Trophoblast cell (in vitro differentiated cells and primary cell): ENCODE measurements at regions not wholly inside any gene's neighbourhood (a gene's known extent, or its start where the extent isn't known, plus 50 kb on each side); places are given as distances from the start of the nearest gene placed in this dataset.

Source experiments
- DNase-seq, 2 donors: peaks; one replicate each; pipeline ENCODE4 v3.0.0-alpha.2; 2016
- H2AFZ ChIP-seq: 2 replicates; pipeline ENCODE4 v1.6.1; 2013; ENCODE audit warnings: low read length, moderate library complexity, mild to moderate bottlenecking; ENCODE audit not compliant: insufficient read depth, poor library complexity
- H2AK5ac ChIP-seq: 2 replicates; pipeline ENCODE4 v1.6.1; 2013; ENCODE audit warnings: mild to moderate bottlenecking, low read length
- H2BK120ac ChIP-seq: 2 replicates; pipeline ENCODE4 v1.6.1; 2013; ENCODE audit warnings: low read length, mild to moderate bottlenecking, moderate library complexity; ENCODE audit not compliant: insufficient read depth, poor library complexity
- H2BK12ac ChIP-seq: 2 replicates; pipeline ENCODE4 v1.6.1; 2013; ENCODE audit warnings: mild to moderate bottlenecking, low read length, moderate library complexity
- H2BK5ac ChIP-seq: 2 replicates; pipeline ENCODE4 v1.6.1; 2013; ENCODE audit warnings: low read length, low read depth, moderate library complexity, mild to moderate bottlenecking; ENCODE audit not compliant: poor library complexity
- H3K14ac ChIP-seq: 2 replicates; pipeline ENCODE4 v1.6.1; 2013; ENCODE audit warnings: mild to moderate bottlenecking, low read length
- H3K18ac ChIP-seq: 2 replicates; pipeline ENCODE4 v1.6.1; 2013; ENCODE audit warnings: mild to moderate bottlenecking, low read length
- H3K23ac ChIP-seq: 2 replicates; pipeline ENCODE4 v1.6.1; 2013; ENCODE audit warnings: low read length
- H3K27ac ChIP-seq: 2 replicates; pipeline ENCODE4 v1.5.1; 2013; ENCODE audit warnings: low read depth, mild to moderate bottlenecking, inconsistent platforms, low read length, moderate library complexity
- H3K27me3 ChIP-seq: 2 replicates; pipeline ENCODE4 v1.6.1; 2013; ENCODE audit warnings: inconsistent platforms, mild to moderate bottlenecking, low read length, moderate library complexity; ENCODE audit not compliant: insufficient read depth
- H3K36me3 ChIP-seq, 2 experiments: 1 replicate in 1 of 2; 2 replicates in 1 of 2; pipeline ENCODE4 v1.6.1; 2013; ENCODE audit warnings: low read length in 2 of 2, mild to moderate bottlenecking in 2 of 2, moderate library complexity in 1 of 2; ENCODE audit not compliant: insufficient read depth in 2 of 2, control insufficient read depth in 1 of 2
- H3K4ac ChIP-seq: 2 replicates; pipeline ENCODE4 v1.6.1; 2013; ENCODE audit warnings: low read depth, mild to moderate bottlenecking, low read length, moderate library complexity
- H3K4me1 ChIP-seq, 2 experiments: 1 replicate in 1 of 2; 2 replicates in 1 of 2; pipeline ENCODE4 v1.6.1; 2013; ENCODE audit warnings: low read length in 2 of 2, mild to moderate bottlenecking in 2 of 2, moderate library complexity in 1 of 2; ENCODE audit not compliant: insufficient read depth in 2 of 2, control insufficient read depth in 1 of 2
- H3K4me2 ChIP-seq: 2 replicates; pipeline ENCODE4 v1.6.1; 2013; ENCODE audit warnings: inconsistent platforms, mild to moderate bottlenecking, low read length, moderate library complexity
- H3K4me3 ChIP-seq: 2 replicates; pipeline ENCODE4 v1.5.1; 2013; ENCODE audit warnings: mild to moderate bottlenecking, low read depth, low read length, inconsistent platforms
- H3K79me1 ChIP-seq: one replicate; pipeline ENCODE4 v1.6.1; 2013; ENCODE audit warnings: low read length
- H3K79me2 ChIP-seq: 2 replicates; pipeline ENCODE4 v1.6.1; 2013; ENCODE audit warnings: low read length, mild to moderate bottlenecking; ENCODE audit not compliant: control insufficient read depth, insufficient read depth, poor library complexity
- H3K9ac ChIP-seq: 2 replicates; pipeline ENCODE4 v1.6.1; 2013; ENCODE audit warnings: mild to moderate bottlenecking, low read length
- H3K9me3 ChIP-seq: 2 replicates; pipeline ENCODE4 v1.6.1; 2013; ENCODE audit warnings: low read depth, mild to moderate bottlenecking, control low read depth, inconsistent platforms, low read length; ENCODE audit not compliant: insufficient read depth
- H4K12ac ChIP-seq: 2 replicates; pipeline ENCODE4 v1.6.1; 2013; ENCODE audit warnings: low read depth, mild to moderate bottlenecking, low read length, moderate library complexity
- H4K8ac ChIP-seq: 2 replicates; pipeline ENCODE4 v1.6.1; 2013; ENCODE audit warnings: low read depth, mild to moderate bottlenecking, low read length, moderate library complexity
- H4K91ac ChIP-seq: one replicate; pipeline ENCODE4 v1.6.1; 2013; ENCODE audit warnings: low read depth, mild to moderate bottlenecking, low read length, moderate library complexity
- WGBS: extraction: QIAGEN DNeasy Blood & Tissue Kit; methylation state at CpG from one replicate; pipeline ENCODE4 v1.1.7; 2013; ENCODE audit warnings: missing lambda C conversion rate; ENCODE audit not compliant: insufficient read length, insufficient coverage; ENCODE audit errors: extremely low coverage; 5-methylcytosine and 5-hydroxymethylcytosine counted together

DNA sequence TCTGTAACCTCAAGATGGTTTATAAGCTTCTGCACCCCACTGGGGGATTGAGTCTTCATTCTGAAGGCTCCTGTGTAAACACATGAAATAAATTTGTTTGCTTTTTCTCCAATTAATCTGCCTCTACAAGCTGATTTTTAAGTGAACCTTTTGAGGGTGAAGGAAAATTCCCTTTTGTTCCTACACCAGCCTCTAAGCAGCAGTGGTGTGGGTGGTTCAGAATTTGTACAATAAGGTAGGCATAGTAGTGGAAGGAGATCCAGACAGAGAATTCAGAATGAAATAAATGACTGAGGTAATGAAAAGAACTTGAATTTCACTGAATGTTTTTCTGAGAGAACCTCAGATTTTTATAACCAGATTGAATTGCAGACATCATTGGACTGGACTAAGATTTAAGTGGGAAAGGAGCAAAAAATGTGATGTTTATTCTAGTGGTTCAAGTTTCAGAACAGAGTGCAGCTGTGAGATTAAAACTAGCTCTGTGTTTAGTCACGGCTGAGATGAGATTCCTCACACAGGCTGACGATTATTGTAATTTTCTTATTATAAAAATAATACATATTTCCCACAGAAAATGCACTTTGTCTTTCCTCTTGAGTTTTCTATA is 1162.2 kb downstream of the TYW1 start:
- H2BK5ac ChIP-seq = no peak overlapping the region
- H3K23ac ChIP-seq = no peak overlapping the region
- no peak overlapping the region for H4K91ac ChIP-seq
- no peak overlapping the region for H3K4ac ChIP-seq
- H3K36me3 ChIP-seq = no peaks in the 10 kb centered on the region
- no peak overlapping the region for H3K4me2 ChIP-seq
- no peak overlapping the region for H3K9ac ChIP-seq
- H4K12ac ChIP-seq = no peak overlapping the region
- no peak overlapping the region for H2BK120ac ChIP-seq
- H3K9me3 ChIP-seq = peaks cover 2% of the 10 kb centered on the region
- H2BK12ac ChIP-seq = no peak overlapping the region
- no peak overlapping the region for H3K14ac ChIP-seq
- H2AK5ac ChIP-seq = no peak overlapping the region
- H3K79me2 ChIP-seq = no peaks in the 10 kb centered on the region
- H3K79me1 ChIP-seq = no peaks in the 10 kb centered on the region
- no peak overlapping the region for H3K18ac ChIP-seq
- H3K4me1 ChIP-seq = no peaks in the 10 kb centered on the region
- H3K4me3 ChIP-seq = no peak overlapping the region
- H2AFZ ChIP-seq = no peak overlapping the region
- DNase-seq = no peak
- WGBS = no CpG with 5 or more reads among the region's 2 CpGs
- H3K27me3 ChIP-seq = no peaks in the 10 kb centered on the region
- H3K27ac ChIP-seq = no peak overlapping the region
- no peak overlapping the region for H4K8ac ChIP-seq

DNA sequence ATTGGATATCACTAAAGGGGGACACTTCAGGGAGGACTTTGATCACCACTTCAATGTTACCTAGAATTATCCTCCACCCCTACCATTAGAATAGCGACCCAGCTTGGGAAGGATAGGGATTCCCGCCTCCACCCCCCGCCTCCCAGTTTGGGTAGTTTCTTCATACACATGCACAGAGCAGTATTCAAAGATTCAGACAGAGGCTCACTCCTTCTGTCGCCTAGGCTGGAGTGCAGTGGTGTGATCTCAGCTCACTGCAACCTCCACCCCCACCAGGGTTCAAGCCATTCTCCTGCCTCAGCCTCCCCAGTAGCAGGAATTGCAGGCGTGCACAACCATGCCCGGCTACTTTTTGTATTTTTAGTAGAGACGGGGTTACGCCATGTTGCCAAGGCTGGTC is 1166.1 kb downstream of the TYW1 start:
- no peaks in the 10 kb centered on the region for H3K4me1 ChIP-seq
- no peak overlapping the region for H2AFZ ChIP-seq
- H3K18ac ChIP-seq = no peak overlapping the region
- no peak overlapping the region for H3K14ac ChIP-seq
- H3K4ac ChIP-seq = no peak overlapping the region
- no peaks in the 10 kb centered on the region for H3K79me1 ChIP-seq
- H4K8ac ChIP-seq = no peak overlapping the region
- no peaks in the 10 kb centered on the region for H3K27me3 ChIP-seq
- no peak overlapping the region for H3K27ac ChIP-seq
- no peak overlapping the region for H4K91ac ChIP-seq
- no peaks in the 10 kb centered on the region for H3K36me3 ChIP-seq
- WGBS = no CpG with 5 or more reads among the region's 8 CpGs
- H3K23ac ChIP-seq = no peak overlapping the region
- no peak overlapping the region for H3K4me2 ChIP-seq
- H4K12ac ChIP-seq = no peak overlapping the region
- no peak overlapping the region for H3K9ac ChIP-seq
- H2BK120ac ChIP-seq = no peak overlapping the region
- H3K9me3 ChIP-seq = no peaks in the 10 kb centered on the region
- H2AK5ac ChIP-seq = no peak overlapping the region
- no peaks in the 10 kb centered on the region for H3K79me2 ChIP-seq
- no peak overlapping the region for H2BK12ac ChIP-seq
- DNase-seq = no peak
- no peak overlapping the region for H3K4me3 ChIP-seq
- H2BK5ac ChIP-seq = no peak overlapping the region

DNA sequence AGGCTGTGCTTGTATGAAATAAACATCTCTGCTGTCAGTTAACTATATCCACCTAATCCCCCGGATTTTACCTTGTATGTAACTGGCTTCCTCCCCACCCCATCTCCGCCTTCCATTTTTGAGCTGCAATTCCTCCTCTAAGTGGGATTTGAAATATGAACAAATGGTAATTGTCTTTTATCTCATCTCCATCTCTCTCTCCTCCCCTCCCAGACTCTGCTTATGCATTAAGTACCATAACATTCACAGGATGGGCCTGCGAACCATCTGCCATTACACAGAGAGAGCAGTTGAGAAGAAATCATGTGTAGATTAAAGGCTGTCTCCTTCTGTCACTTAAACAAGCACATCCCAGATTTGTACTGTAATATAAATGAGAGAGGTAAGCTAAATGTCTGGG is 1169.9 kb downstream of the TYW1 start:
- no peak overlapping the region for H3K27ac ChIP-seq
- no peaks in the 10 kb centered on the region for H3K79me1 ChIP-seq
- H4K91ac ChIP-seq = no peak overlapping the region
- no peaks in the 10 kb centered on the region for H3K4me1 ChIP-seq
- no peak overlapping the region for H3K4me3 ChIP-seq
- H3K79me2 ChIP-seq = no peaks in the 10 kb centered on the region
- H3K4me2 ChIP-seq = no peak overlapping the region
- no peak overlapping the region for H3K14ac ChIP-seq
- H4K8ac ChIP-seq = no peak overlapping the region
- no peak overlapping the region for H2BK12ac ChIP-seq
- H3K9ac ChIP-seq = no peak overlapping the region
- H2BK120ac ChIP-seq = no peak overlapping the region
- H3K18ac ChIP-seq = no peak overlapping the region
- H2BK5ac ChIP-seq = no peak overlapping the region
- DNase-seq = no peak
- no peaks in the 10 kb centered on the region for H3K9me3 ChIP-seq
- H3K4ac ChIP-seq = no peak overlapping the region
- H2AK5ac ChIP-seq = no peak overlapping the region
- no peak overlapping the region for H4K12ac ChIP-seq
- no CpG with 5 or more reads among the region's 3 CpGs for WGBS
- no peaks in the 10 kb centered on the region for H3K27me3 ChIP-seq
- H3K36me3 ChIP-seq = no peaks in the 10 kb centered on the region
- no peak overlapping the region for H2AFZ ChIP-seq
- no peak overlapping the region for H3K23ac ChIP-seq

DNA sequence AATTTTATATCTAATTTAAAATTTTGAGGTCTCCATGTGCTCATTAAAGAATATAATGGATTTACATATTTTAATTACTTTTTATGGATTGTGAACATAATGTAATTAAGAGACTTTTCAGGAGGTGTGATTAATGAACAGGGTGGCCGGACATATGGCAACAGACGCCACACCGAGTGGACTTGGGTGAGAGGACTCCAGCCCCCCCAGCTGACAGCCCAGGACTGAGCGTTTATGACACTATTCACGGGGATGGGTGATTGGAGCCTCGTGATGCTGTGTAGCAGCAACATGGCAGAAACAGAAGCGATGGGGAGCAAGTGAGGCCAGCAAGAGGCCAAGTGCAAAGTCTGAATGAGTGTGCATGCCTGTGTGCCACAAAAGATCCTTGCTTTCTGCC is 1176.9 kb downstream of the TYW1 start:
- H3K23ac ChIP-seq = no peak overlapping the region
- H2AFZ ChIP-seq = no peak overlapping the region
- no peaks in the 10 kb centered on the region for H3K36me3 ChIP-seq
- no peak overlapping the region for H2BK120ac ChIP-seq
- no peaks in the 10 kb centered on the region for H3K4me1 ChIP-seq
- no peak overlapping the region for H3K4me2 ChIP-seq
- no peak overlapping the region for H2BK5ac ChIP-seq
- H3K9ac ChIP-seq = no peak overlapping the region
- WGBS = no CpG with 5 or more reads among the region's 7 CpGs
- no peak overlapping the region for H3K18ac ChIP-seq
- no peak overlapping the region for H4K12ac ChIP-seq
- no peak overlapping the region for H4K91ac ChIP-seq
- no peak overlapping the region for H4K8ac ChIP-seq
- H3K79me2 ChIP-seq = no peaks in the 10 kb centered on the region
- no peaks in the 10 kb centered on the region for H3K79me1 ChIP-seq
- H2BK12ac ChIP-seq = no peak overlapping the region
- no peak for DNase-seq
- H2AK5ac ChIP-seq = no peak overlapping the region
- H3K27me3 ChIP-seq = no peaks in the 10 kb centered on the region
- no peaks in the 10 kb centered on the region for H3K9me3 ChIP-seq
- no peak overlapping the region for H3K4ac ChIP-seq
- no peak overlapping the region for H3K27ac ChIP-seq
- no peak overlapping the region for H3K4me3 ChIP-seq
- H3K14ac ChIP-seq = no peak overlapping the region
